HepG2 (cell line): ENCODE measurements at regions not wholly inside any gene's neighbourhood (a gene's known extent, or its start where the extent isn't known, plus 50 kb on each side); places are given as distances from the start of the nearest gene placed in this dataset.

ENCODE experiments used
- CEBPG ChIP-seq: IDR thresholded peaks from 2 replicates; pipeline ENCODE4 v1.6.1; 2016
- CREB1 ChIP-seq, 2 experiments: fragments of 450-650 bp in 1 of 2; IDR thresholded peaks; 2 replicates each; pipeline ENCODE4 v1.6.1; 2016 to 2017; ENCODE audit warnings: control low read depth in 1 of 2, mild to moderate bottlenecking in 1 of 2, missing compliant biosample characterization in 1 of 2, missing genetic modification characterization in 1 of 2
- GPN1 ChIP-seq: sonication (generic); formaldehyde crosslinking; IDR thresholded peaks from 2 replicates; pipeline ENCODE4 v1.5.1; 2020; ENCODE audit warnings: missing genetic modification reagents, borderline replicate concordance
- LBX2 ChIP-seq: sonication (generic); formaldehyde crosslinking; IDR thresholded peaks from 2 replicates; pipeline ENCODE4 v1.5.0; 2020; ENCODE audit warnings: missing genetic modification reagents, mild to moderate bottlenecking, borderline replicate concordance
- MBNL3 ChIP-seq: fragments of 250-450 bp; sonication (Bioruptor Pico); conservative IDR thresholded peaks from 2 replicates; pipeline ENCODE4 v1.8.0; 2022; ENCODE audit warnings: mild to moderate bottlenecking, inconsistent platforms
- RELA ChIP-seq: sonication (generic); formaldehyde crosslinking; IDR thresholded peaks from 2 replicates; pipeline ENCODE4 v1.4.0; 2020; ENCODE audit warnings: missing genetic modification reagents
- SP1 ChIP-seq, 2 experiments: fragments of 450-650 bp in 1 of 2; sonication (generic) in 1 of 2; formaldehyde crosslinking in 1 of 2; IDR thresholded peaks; 2 replicates each; pipeline versions ENCODE4 v1.4.0 to v1.6.1; 2016 to 2020; ENCODE audit warnings: missing genetic modification reagents in 1 of 2
- TFAP4 ChIP-seq: sonication (generic); IDR thresholded peaks from 2 replicates; pipeline ENCODE4 v1.6.1; 2016; ENCODE audit warnings: low read depth, borderline replicate concordance
- ZMYM2 ChIP-seq: sonication (generic); formaldehyde crosslinking; IDR thresholded peaks from 2 replicates; pipeline ENCODE4 v1.8.0; 2022; ENCODE audit warnings: mild to moderate bottlenecking, missing genetic modification reagents
- ZNF160 ChIP-seq: sonication (generic); formaldehyde crosslinking; IDR thresholded peaks from 2 replicates; pipeline ENCODE4 v1.8.0; 2022; ENCODE audit warnings: mild to moderate bottlenecking, inconsistent platforms, missing genetic modification reagents
- ZNF496 ChIP-seq: sonication (generic); formaldehyde crosslinking; IDR thresholded peaks from 2 replicates; pipeline ENCODE4 v1.8.1; 2023; ENCODE audit warnings: mild to moderate bottlenecking, moderate library complexity, missing genetic modification reagents; ENCODE audit not compliant: insufficient replicate concordance
- ZNF770 ChIP-seq: sonication (generic); formaldehyde crosslinking; IDR thresholded peaks from 2 replicates; pipeline ENCODE4 v1.5.0; 2020; ENCODE audit warnings: mild to moderate bottlenecking, missing genetic modification reagents
- ZSCAN12 ChIP-seq: sonication (generic); formaldehyde crosslinking; IDR thresholded peaks from 2 replicates; pipeline ENCODE4 v1.9.0; 2021; ENCODE audit warnings: mild to moderate bottlenecking, missing genetic modification reagents

- TF ChIP-seq TFAP4 (no peak), LBX2 (no peak), ZSCAN12 (CRISPR knock-in tag) (no peak), MBNL3 (no peak), ZNF496 (CRISPR knock-in tag) (no peak), ZNF160 (no peak), RELA (CRISPR knock-in tag) (no peak), SP1 (IDR thresholded peaks at IDR 0.05) (no peak), SP1 (CRISPR knock-in tag; IDR thresholded peaks at IDR 0.05) (no peak), CREB1 (IDR thresholded peaks at IDR 0.05) (no peak), CREB1 (CRISPR knock-in tag; IDR thresholded peaks at IDR 0.05) (no peak), CEBPG (CRISPR knock-in tag) (no peak), ZMYM2 (CRISPR knock-in tag) (no peak), ZNF770 (CRISPR knock-in tag) (no peak), GPN1 (CRISPR knock-in tag) (no peak)
Measured at GRCh38 chr9:82554381-82554780, 508.6 kb downstream of the RASEF start (continued).
